H9 (cell line): ENCODE measurements at regions not wholly inside any gene's neighbourhood (a gene's known extent, or its start where the extent isn't known, plus 50 kb on each side); places are given as distances from the start of the nearest gene placed in this dataset.

Experiments used
- DNase-seq: peaks from one replicate; pipeline ENCODE4 v3.0.0-alpha.2; 2017
- H2AFZ ChIP-seq: one replicate; pipeline ENCODE4 v1.6.1; 2013; ENCODE audit warnings: mild to moderate bottlenecking, low read length, control low read depth, moderate library complexity
- H2AK5ac ChIP-seq: 2 replicates; pipeline ENCODE4 v1.6.1; 2013; ENCODE audit warnings: low read length, control low read depth, mixed read lengths; ENCODE audit not compliant: insufficient read length
- H2BK120ac ChIP-seq: one replicate; pipeline ENCODE4 v1.6.1; 2013; ENCODE audit warnings: low read depth, mild to moderate bottlenecking, low read length, control low read depth, inconsistent platforms; ENCODE audit not compliant: poor library complexity, severe bottlenecking
- H2BK12ac ChIP-seq: 2 replicates; pipeline ENCODE4 v1.6.1; 2013; ENCODE audit warnings: low read length, control low read depth, mixed read lengths, low read depth; ENCODE audit not compliant: insufficient read length
- H2BK15ac ChIP-seq: 2 replicates; pipeline ENCODE4 v1.6.1; 2013; ENCODE audit warnings: low read depth, low read length, control low read depth
- H2BK20ac ChIP-seq: one replicate; pipeline ENCODE4 v1.6.1; 2013; ENCODE audit warnings: low read depth, mild to moderate bottlenecking, low read length, control low read depth, inconsistent platforms; ENCODE audit not compliant: poor library complexity, severe bottlenecking
- H2BK5ac ChIP-seq: 2 replicates; pipeline ENCODE4 v1.6.1; 2013; ENCODE audit warnings: low read length, control low read depth, mixed read lengths; ENCODE audit not compliant: insufficient read length
- H3K14ac ChIP-seq: 2 replicates; pipeline ENCODE4 v1.6.1; 2013; ENCODE audit warnings: low read length, control low read depth; ENCODE audit not compliant: insufficient read depth
- H3K18ac ChIP-seq: 2 replicates; pipeline ENCODE4 v1.6.1; 2013; ENCODE audit warnings: low read depth, mild to moderate bottlenecking, mixed read lengths, low read length, control low read depth; ENCODE audit not compliant: insufficient read length
- H3K23ac ChIP-seq: 2 replicates; pipeline ENCODE4 v1.6.1; 2013; ENCODE audit warnings: low read length, control low read depth, mixed read lengths, low read depth; ENCODE audit not compliant: insufficient read length
- H3K23me2 ChIP-seq: 2 replicates; pipeline ENCODE4 v1.6.1; 2013; ENCODE audit warnings: low read depth, mild to moderate bottlenecking, mixed read lengths, low read length, control low read depth; ENCODE audit not compliant: insufficient read length, poor library complexity, severe bottlenecking
- H3K27ac ChIP-seq: 2 replicates; pipeline ENCODE4 v1.5.1; 2013; ENCODE audit warnings: low read length, control low read depth, mixed read lengths, low read depth; ENCODE audit not compliant: insufficient read length
- H3K27me3 ChIP-seq: 2 replicates; pipeline ENCODE4 v1.6.1; 2013; ENCODE audit warnings: low read length, control low read depth, inconsistent platforms; ENCODE audit not compliant: insufficient read depth
- H3K4ac ChIP-seq: 2 replicates; pipeline ENCODE4 v1.6.1; 2013; ENCODE audit warnings: low read depth, mild to moderate bottlenecking, control low read depth, inconsistent platforms, low read length, moderate library complexity
- H3K4me1 ChIP-seq: 2 replicates; pipeline ENCODE4 v1.6.1; 2013; ENCODE audit warnings: low read length, control low read depth, inconsistent platforms; ENCODE audit not compliant: insufficient read depth
- H3K4me2 ChIP-seq: 2 replicates; pipeline ENCODE4 v1.6.1; 2013; ENCODE audit warnings: low read length, control low read depth, mixed read lengths; ENCODE audit not compliant: insufficient read length, insufficient read depth
- H3K56ac ChIP-seq: 2 replicates; pipeline ENCODE4 v1.6.1; 2013; ENCODE audit warnings: low read depth, mild to moderate bottlenecking, mixed read lengths, low read length, control low read depth; ENCODE audit not compliant: insufficient read length
- H3K79me1 ChIP-seq: 2 replicates; pipeline ENCODE4 v1.6.1; 2013; ENCODE audit warnings: low read depth, mild to moderate bottlenecking, moderate library complexity, low read length, control low read depth, inconsistent platforms; ENCODE audit not compliant: insufficient read depth, poor library complexity, severe bottlenecking
- H3K79me2 ChIP-seq: 2 replicates; pipeline ENCODE4 v1.6.1; 2013; ENCODE audit warnings: low read length, control low read depth, inconsistent platforms; ENCODE audit not compliant: insufficient read depth
- H3K9ac ChIP-seq: 2 replicates; pipeline ENCODE4 v1.6.1; 2013; ENCODE audit warnings: low read length, control low read depth, mixed read lengths; ENCODE audit not compliant: insufficient read length; ENCODE audit errors: extremely low read depth
- H3K9me3 ChIP-seq: one replicate; pipeline ENCODE4 v1.6.1; 2013; ENCODE audit warnings: low read depth, low read length, inconsistent platforms; ENCODE audit not compliant: control insufficient read depth
- H3T11ph ChIP-seq: one replicate; pipeline ENCODE4 v1.6.1; 2013; ENCODE audit warnings: mild to moderate bottlenecking, low read length, control low read depth, inconsistent platforms
- H4K20me1 ChIP-seq: one replicate; pipeline ENCODE4 v1.6.1; 2013; ENCODE audit not compliant: control insufficient read depth, insufficient read length, insufficient read depth
- H4K5ac ChIP-seq: 2 replicates; pipeline ENCODE4 v1.6.1; 2013; ENCODE audit warnings: low read depth, mild to moderate bottlenecking, mixed read lengths, low read length, control low read depth; ENCODE audit not compliant: insufficient read length
- H4K8ac ChIP-seq: replicated peaks from 2 replicates; pipeline ENCODE4 v1.6.1; 2013; ENCODE audit warnings: low read length, control low read depth, mixed read lengths, low read depth; ENCODE audit not compliant: insufficient read length
- H4K91ac ChIP-seq: 2 replicates; pipeline ENCODE4 v1.6.1; 2013; ENCODE audit warnings: low read depth, mild to moderate bottlenecking, moderate library complexity, mixed read lengths, low read length, control low read depth; ENCODE audit not compliant: insufficient read length
- H3K27ac Mint-ChIP-seq, 3 experiments: 2 replicates in 2 of 3; 3 replicates in 1 of 3; pipeline ENCODE4 v1.8.0; 2020 to 2021; ENCODE audit warnings: mixed read lengths in 3 of 3, mild to moderate bottlenecking in 1 of 3, moderate library complexity in 1 of 3
- H3K27me3 Mint-ChIP-seq: 2 replicates; pipeline ENCODE4 v1.8.0; 2021; ENCODE audit warnings: low read depth, mild to moderate bottlenecking, moderate library complexity, mixed read lengths
- H3K36me3 Mint-ChIP-seq, 3 experiments: 2 replicates in 2 of 3; 3 replicates in 1 of 3; pipeline ENCODE4 v1.8.0; 2020 to 2021; ENCODE audit warnings: low read depth in 3 of 3, mixed read lengths in 3 of 3; ENCODE audit not compliant: insufficient read depth in 1 of 3
- H3K4me1 Mint-ChIP-seq, 2 experiments: 2 replicates each; pipeline ENCODE4 v1.8.0; 2020; ENCODE audit warnings: mixed read lengths in 2 of 2
- H3K4me3 Mint-ChIP-seq, 2 experiments: 2 replicates in 1 of 2; 3 replicates in 1 of 2; pipeline ENCODE4 v1.8.0; 2020 to 2021; ENCODE audit warnings: mild to moderate bottlenecking in 2 of 2, mixed read lengths in 2 of 2, moderate library complexity in 1 of 2
- H3K9me3 Mint-ChIP-seq, 2 experiments: 2 replicates in 1 of 2; 3 replicates in 1 of 2; pipeline ENCODE4 v1.8.0; 2020; ENCODE audit warnings: mild to moderate bottlenecking in 2 of 2, mixed read lengths in 2 of 2, moderate library complexity in 1 of 2
- CTCF ChIP-seq: fragments of 200-600 bp; sonication (generic); conservative IDR thresholded peaks from 3 replicates; pipeline ENCODE4 v1.8.0; 2021; ENCODE audit warnings: antibody characterized with exemption, mild to moderate bottlenecking
- WGBS: extraction: QIAGEN DNeasy Blood & Tissue Kit; methylation state at CpG from one replicate; pipeline ENCODE4 v1.1.7; 2013; ENCODE audit warnings: missing lambda C conversion rate, low lambda C conversion rate, mixed read lengths; ENCODE audit not compliant: insufficient read length; ENCODE audit errors: extremely low coverage; 5-methylcytosine and 5-hydroxymethylcytosine counted together

GRCh38 chr22:22178355-22178965 lies 66.1 kb upstream of the VPREB1 start:
- Histone ChIP-seq H3K9ac (no peak overlapping the region), H4K20me1 (no peaks in the 10 kb centered on the region), H3K23me2 (no peaks in the 10 kb centered on the region), H4K91ac (no peak overlapping the region), H3K79me1 (no peaks in the 10 kb centered on the region), H3K4me1 (no peaks in the 10 kb centered on the region), H3K23ac (no peak overlapping the region), H2BK20ac (no peak overlapping the region), H4K5ac (no peak overlapping the region), H3K4me2 (no peak overlapping the region), H3K79me2 (no peaks in the 10 kb centered on the region), H3K14ac (no peak overlapping the region), H4K8ac (no peak overlapping the region), H3K27me3 (peaks cover 69% of the 10 kb centered on the region), H2BK15ac (no peak overlapping the region), H2AFZ (no peak overlapping the region), H2BK12ac (no peak overlapping the region), H2BK5ac (no peak overlapping the region), H3K27ac (no peak overlapping the region), H3K56ac (no peak overlapping the region), H3T11ph (no peak overlapping the region), H2AK5ac (no peak overlapping the region), H3K4ac (no peak overlapping the region), H3K18ac (no peak overlapping the region), H3K9me3 (no peaks in the 10 kb centered on the region), H2BK120ac (no peak overlapping the region)
- TF ChIP-seq CTCF: no peak
- Mint-ChIP-seq H3K36me3 (no peaks in the 10 kb centered on the region), H3K4me1 (peaks cover 0 to 3% of the 10 kb centered on the region in 2 experiments; a peak in 2 of 4 replicates), H3K4me3 (no peak overlapping the region), H3K9me3 (no peaks in the 10 kb centered on the region), H3K27ac (no peak overlapping the region), H3K27me3 (peaks cover 98% of the 10 kb centered on the region)
- DNase-seq: no peak
- WGBS: no CpG with 5 or more reads among the region's 2 CpGs
